22Rv1 (cell line): ENCODE measurements at regions not wholly inside any gene's neighbourhood (a gene's known extent, or its start where the extent isn't known, plus 50 kb on each side); places are given as distances from the start of the nearest gene placed in this dataset.

Experiments
- CTCF ChIP-seq: fragments of 450-650 bp; IDR thresholded peaks from 2 replicates; pipeline ENCODE4 v1.5.1; 2017; ENCODE audit warnings: mild to moderate bottlenecking
- ZFX ChIP-seq: fragments of 450-650 bp; IDR thresholded peaks from 2 replicates; pipeline ENCODE4 v1.6.1; 2017; ENCODE audit warnings: antibody characterized with exemption, borderline replicate concordance

DNA sequence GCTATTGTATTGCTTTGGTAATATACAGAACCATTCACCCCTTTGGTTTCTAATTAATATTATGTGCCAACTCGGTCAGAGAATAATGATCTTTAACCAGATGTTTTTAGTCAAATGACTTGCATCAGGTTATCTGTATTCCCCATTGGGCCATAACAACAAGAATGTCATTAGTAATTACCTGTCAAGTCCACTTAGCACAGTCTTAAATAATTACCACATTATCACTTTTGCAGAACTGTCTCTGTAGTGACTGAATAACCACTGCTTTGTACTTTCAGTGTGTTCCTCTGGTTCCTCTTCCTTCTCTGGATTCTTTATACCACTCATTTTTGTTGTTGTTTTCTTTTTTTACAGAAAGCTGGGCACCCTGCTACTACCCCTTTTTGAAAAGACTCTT, 257.7 kb upstream of the SPOCK3 start:
- TF ChIP-seq CTCF (no peak), ZFX (no peak)
